PC-9 (cell line): ENCODE measurements at regions not wholly inside any gene's neighbourhood (a gene's known extent, or its start where the extent isn't known, plus 50 kb on each side); places are given as distances from the start of the nearest gene placed in this dataset.

ENCODE experiments used
- BruUV-seq: library from RNA; stranded (reverse); fragments of 400-500 nt; replicated peaks from 2 replicates; lab custom pipeline; 2021; lab: Mats Ljungman, UMichigan
- CTCF ChIA-PET: fragments of 300-600 bp; sonication (Branson Sonifier 250); formaldehyde crosslinking; loops from one replicate; lab custom pipeline; 2022; ENCODE audit warnings: antibody characterized with exemption; lab: Charles Lee
- POLR2A ChIA-PET: fragments of 300-600 bp; sonication (Branson Sonifier 250); formaldehyde crosslinking; loops from one replicate; lab custom pipeline; 2022; ENCODE audit warnings: antibody characterized with exemption; ENCODE audit not compliant: unreplicated experiment; lab: Charles Lee
- DNase-seq, 2 experiments: peaks; one replicate each; pipeline versions ENCODE4 v3.0.0 to v3.0.0-alpha.2; 2015 to 2022; ENCODE audit warnings: mixed read lengths in 1 of 2
- H2AFZ ChIP-seq: fragments of 200-600 bp; sonication (generic); 2 replicates; pipeline ENCODE4 v1.8.1; 2017; ENCODE audit warnings: antibody characterized with exemption
- H3F3A ChIP-seq: fragments of 200-600 bp; sonication (generic); 2 replicates; pipeline ENCODE4 v1.8.1; 2017; ENCODE audit warnings: antibody characterized with exemption, mild to moderate bottlenecking, low read depth; ENCODE audit not compliant: insufficient read depth
- H3K27ac ChIP-seq: fragments of 200-600 bp; sonication (generic); 2 replicates; pipeline ENCODE4 v1.6.1; 2016; ENCODE audit warnings: mixed run types
- H3K27me3 ChIP-seq: fragments of 200-600 bp; sonication (generic); 2 replicates; pipeline ENCODE4 v1.6.1; 2016; ENCODE audit warnings: low read depth, mixed run types; ENCODE audit not compliant: insufficient read depth
- H3K36me3 ChIP-seq: fragments of 200-600 bp; sonication (generic); 2 replicates; pipeline ENCODE4 v1.6.1; 2016; ENCODE audit warnings: low read depth, mixed run types
- H3K4me1 ChIP-seq: fragments of 200-600 bp; sonication (generic); replicated peaks from 2 replicates; pipeline ENCODE4 v1.6.1; 2016; ENCODE audit warnings: mixed run types; ENCODE audit not compliant: insufficient read depth
- H3K4me2 ChIP-seq: fragments of 200-600 bp; sonication (generic); 2 replicates; pipeline ENCODE4 v1.6.1; 2017; ENCODE audit warnings: mixed run types
- H3K4me3 ChIP-seq: fragments of 200-600 bp; sonication (generic); 2 replicates; pipeline ENCODE4 v1.6.1; 2016; ENCODE audit warnings: mixed run types
- H3K79me2 ChIP-seq: fragments of 200-600 bp; sonication (generic); 2 replicates; pipeline ENCODE4 v1.6.1; 2017; ENCODE audit warnings: low read depth, mixed run types
- H3K9me2 ChIP-seq: fragments of 200-600 bp; sonication (generic); 2 replicates; pipeline ENCODE4 v1.8.1; 2017; ENCODE audit warnings: mild to moderate bottlenecking; ENCODE audit not compliant: insufficient read depth
- H3K9me3 ChIP-seq: fragments of 200-600 bp; sonication (generic); 2 replicates; pipeline ENCODE4 v1.8.1; 2016; ENCODE audit warnings: low read depth; ENCODE audit not compliant: insufficient read depth
- H4K20me1 ChIP-seq: fragments of 200-600 bp; sonication (generic); 2 replicates; pipeline ENCODE4 v1.8.1; 2017; ENCODE audit not compliant: insufficient read depth
- EZH2 ChIP-seq: fragments of 200-600 bp; sonication (generic); IDR thresholded peaks from 2 replicates; pipeline ENCODE4 v1.8.0; 2017; ENCODE audit warnings: antibody characterized with exemption, low read depth
- intact Hi-C: fragments of 100-400 bp; cut with micrococcal nuclease; formaldehyde crosslinking; loops from one replicate; pipeline ENCODE4 v1.10.0; 2022; ENCODE audit not compliant: unreplicated experiment
- TF ChIP-seq, protein P1 (sequence below): fragments of 200-600 bp; sonication (generic); conservative IDR thresholded peaks from 2 replicates; pipeline ENCODE4 v1.6.1; 2017; ENCODE audit warnings: mixed run types, antibody characterized with exemption, mild to moderate bottlenecking, moderate library complexity

DNA sequence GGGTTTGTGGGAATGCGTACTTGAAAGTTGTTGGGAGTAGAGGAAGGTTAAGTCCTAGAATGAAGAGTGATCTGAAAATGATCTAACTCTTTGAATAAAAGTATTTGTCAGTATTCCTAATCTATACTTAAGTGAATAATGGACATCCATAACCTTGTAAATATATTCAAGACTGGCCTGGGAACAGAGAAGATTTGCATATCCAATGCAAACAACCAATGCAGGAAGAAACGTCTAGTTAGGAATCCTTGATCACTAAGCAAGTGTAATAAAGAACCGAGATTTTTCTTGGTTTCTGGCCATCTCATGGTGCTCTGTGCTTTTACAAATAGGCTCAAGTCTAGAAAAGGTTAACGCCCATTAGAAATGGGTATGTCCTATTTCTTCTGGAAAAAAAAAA is 157.1 kb downstream of the RAB11FIP2 start:
- Histone ChIP-seq H3K4me3 (no peak overlapping the region), H3K9me3 (no peaks in the 10 kb centered on the region), H4K20me1 (no peaks in the 10 kb centered on the region), H3K27ac (no peak overlapping the region), H3F3A (no peaks in the 10 kb centered on the region), H2AFZ (no peak overlapping the region), H3K4me2 (no peak overlapping the region), H3K27me3 (peaks cover 18% of the 10 kb centered on the region), H3K9me2 (no peaks in the 10 kb centered on the region), H3K79me2 (no peaks in the 10 kb centered on the region), H3K36me3 (no peaks in the 10 kb centered on the region), H3K4me1 (no peaks in the 10 kb centered on the region)
- no peak for DNase-seq
- ChIA-PET CTCF (no interaction called here), POLR2A (no interaction called here)
- BruUV-seq: no TSS peak
- TF ChIP-seq, protein P1, sequence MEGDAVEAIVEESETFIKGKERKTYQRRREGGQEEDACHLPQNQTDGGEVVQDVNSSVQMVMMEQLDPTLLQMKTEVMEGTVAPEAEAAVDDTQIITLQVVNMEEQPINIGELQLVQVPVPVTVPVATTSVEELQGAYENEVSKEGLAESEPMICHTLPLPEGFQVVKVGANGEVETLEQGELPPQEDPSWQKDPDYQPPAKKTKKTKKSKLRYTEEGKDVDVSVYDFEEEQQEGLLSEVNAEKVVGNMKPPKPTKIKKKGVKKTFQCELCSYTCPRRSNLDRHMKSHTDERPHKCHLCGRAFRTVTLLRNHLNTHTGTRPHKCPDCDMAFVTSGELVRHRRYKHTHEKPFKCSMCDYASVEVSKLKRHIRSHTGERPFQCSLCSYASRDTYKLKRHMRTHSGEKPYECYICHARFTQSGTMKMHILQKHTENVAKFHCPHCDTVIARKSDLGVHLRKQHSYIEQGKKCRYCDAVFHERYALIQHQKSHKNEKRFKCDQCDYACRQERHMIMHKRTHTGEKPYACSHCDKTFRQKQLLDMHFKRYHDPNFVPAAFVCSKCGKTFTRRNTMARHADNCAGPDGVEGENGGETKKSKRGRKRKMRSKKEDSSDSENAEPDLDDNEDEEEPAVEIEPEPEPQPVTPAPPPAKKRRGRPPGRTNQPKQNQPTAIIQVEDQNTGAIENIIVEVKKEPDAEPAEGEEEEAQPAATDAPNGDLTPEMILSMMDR: no peak
- TF ChIP-seq EZH2: no peak
- intact Hi-C loops: no loop called here

DNA sequence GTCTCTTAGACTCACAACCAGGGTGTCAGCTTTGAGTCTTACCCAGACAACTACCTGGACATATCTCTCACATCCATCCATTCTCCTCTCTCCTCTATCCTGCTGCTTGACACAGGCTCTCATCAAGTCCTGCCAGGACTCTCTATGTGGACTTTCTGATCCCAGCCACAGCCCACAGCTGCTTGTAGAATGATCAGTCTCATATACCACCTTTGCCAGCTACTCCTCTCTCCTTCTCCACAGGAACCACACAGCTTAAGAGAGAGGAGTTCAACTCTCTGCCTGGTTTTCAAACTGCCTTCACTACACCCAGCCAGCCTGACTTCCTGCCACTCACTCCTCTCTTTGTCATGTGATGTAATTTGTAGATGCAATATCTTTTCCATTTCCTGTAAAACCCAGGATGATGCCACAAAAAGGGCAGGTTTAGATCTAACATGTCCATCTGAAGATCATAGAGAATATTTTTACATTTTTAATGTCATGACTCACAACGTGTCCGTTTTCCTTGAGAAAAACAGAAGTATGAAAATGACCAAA is 154.0 kb downstream of the RAB11FIP2 start:
- Histone ChIP-seq H3K4me1 (no peaks in the 10 kb centered on the region), H3K9me3 (no peaks in the 10 kb centered on the region), H3K9me2 (no peaks in the 10 kb centered on the region), H3F3A (no peaks in the 10 kb centered on the region), H3K79me2 (no peaks in the 10 kb centered on the region), H3K4me3 (no peak overlapping the region), H3K27me3 (peaks cover 7% of the 10 kb centered on the region), H3K36me3 (no peaks in the 10 kb centered on the region), H3K4me2 (no peak overlapping the region), H3K27ac (no peak overlapping the region), H2AFZ (no peak overlapping the region), H4K20me1 (no peaks in the 10 kb centered on the region)
- DNase-seq: no peak
- ChIA-PET POLR2A (no interaction called here), CTCF (no interaction called here)
- intact Hi-C loops: no loop called here
- no TSS peak for BruUV-seq
- no peak for TF ChIP-seq EZH2
- TF ChIP-seq, protein P1: no peak

DNA sequence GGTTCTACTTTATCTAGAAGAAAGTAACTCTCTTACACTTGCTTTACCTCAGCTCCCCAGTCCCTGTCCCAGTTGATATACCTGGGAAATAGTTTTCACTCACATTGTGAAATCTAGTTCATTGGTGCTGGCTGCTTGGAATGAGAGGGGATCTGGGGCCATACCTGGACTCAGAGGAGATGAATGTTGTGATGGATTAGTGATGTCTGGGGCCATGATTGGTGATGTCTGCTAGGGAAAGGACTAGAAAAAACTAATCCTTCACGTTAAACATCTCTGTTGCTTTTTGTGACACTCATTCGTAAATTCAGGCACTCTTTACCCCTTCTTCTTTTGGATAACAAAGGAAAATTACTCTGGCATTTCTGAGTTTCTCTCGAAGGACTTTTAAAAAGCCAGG is 152.4 kb downstream of the RAB11FIP2 start:
- H3F3A ChIP-seq: no peaks in the 10 kb centered on the region
- H3K4me1 ChIP-seq: no peaks in the 10 kb centered on the region
- no peaks in the 10 kb centered on the region for H3K79me2 ChIP-seq
- no peak overlapping the region for H3K4me2 ChIP-seq
- H2AFZ ChIP-seq: no peak overlapping the region
- intact Hi-C loops: no loop called here
- no TSS peak for BruUV-seq
- TF ChIP-seq, protein P1: no peak
- no peak for TF ChIP-seq EZH2
- no peaks in the 10 kb centered on the region for H3K36me3 ChIP-seq
- CTCF ChIA-PET: no interaction called here
- H3K4me3 ChIP-seq: no peak overlapping the region
- no peak for DNase-seq
- H3K27me3 ChIP-seq: peaks cover 7% of the 10 kb centered on the region
- H4K20me1 ChIP-seq: no peaks in the 10 kb centered on the region
- H3K9me2 ChIP-seq: no peaks in the 10 kb centered on the region
- H3K9me3 ChIP-seq: no peaks in the 10 kb centered on the region
- POLR2A ChIA-PET: no interaction called here
- H3K27ac ChIP-seq: no peak overlapping the region
